BLaER1 treated with 17β-estradiol and CSF1 and Interleukin-3, amounts not matched to agents 10 nM and 100 nM (cell line): ENCODE measurements at regions not wholly inside any gene's neighbourhood (a gene's known extent, or its start where the extent isn't known, plus 50 kb on each side); places are given as distances from the start of the nearest gene placed in this dataset.

Experiments
- H3K27ac ChIP-seq, 11 experiments: shearing (Covaris generic); formaldehyde crosslinking; 2 replicates each; pipeline ENCODE4 v1.8.1; 2022
- H3K27me3 ChIP-seq, 11 experiments: shearing (Covaris generic); formaldehyde crosslinking; 2 replicates each; pipeline ENCODE4 v1.8.1; 2022
- H3K36me3 ChIP-seq, 11 experiments: shearing (Covaris generic); formaldehyde crosslinking; 2 replicates each; pipeline ENCODE4 v1.8.1; 2022
- H3K4me1 ChIP-seq, 10 experiments: shearing (Covaris generic); formaldehyde crosslinking; 2 replicates each; pipeline ENCODE4 v1.8.1; 2022
- H3K4me2 ChIP-seq, 11 experiments: shearing (Covaris generic); formaldehyde crosslinking; 2 replicates each; pipeline ENCODE4 v1.8.1; 2022
- H3K4me3 ChIP-seq, 10 experiments: shearing (Covaris generic); formaldehyde crosslinking; 2 replicates each; pipeline ENCODE4 v1.8.1; 2022
- H3K9ac ChIP-seq, 11 experiments: shearing (Covaris generic); formaldehyde crosslinking; 2 replicates each; pipeline ENCODE4 v1.8.1; 2022
- H3K9me3 ChIP-seq, 11 experiments: shearing (Covaris generic); formaldehyde crosslinking; replicated peaks in 1 of 11; 2 replicates each; pipeline ENCODE4 v1.8.1; 2022
- H4K20me1 ChIP-seq, 11 experiments: shearing (Covaris generic); formaldehyde crosslinking; 2 replicates each; pipeline ENCODE4 v1.8.1; 2022
- Cebpa-rat ChIP-seq, 11 experiments: shearing (Covaris generic); IDR thresholded peaks; 2 replicates each; pipeline ENCODE4 v1.8.1; 2022

DNA sequence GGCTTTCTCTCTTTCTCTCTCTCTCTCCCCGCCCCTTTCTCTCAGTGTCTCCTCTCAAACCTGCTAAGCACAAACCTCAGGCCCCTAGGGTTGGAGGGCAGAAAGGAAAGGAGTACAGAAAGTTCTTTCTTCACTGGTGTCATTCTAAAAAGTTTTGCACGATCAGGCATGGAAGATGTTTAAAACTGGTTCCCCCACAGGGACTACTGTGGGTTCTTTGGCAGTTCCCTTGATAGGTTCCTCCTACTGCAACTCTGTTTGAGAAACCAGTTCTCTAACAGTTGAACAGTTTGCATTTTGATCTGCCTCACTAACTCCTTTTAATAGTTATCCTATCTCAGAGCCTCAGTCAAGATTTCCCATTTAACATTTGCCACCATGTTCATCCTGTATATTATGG is 82.9 kb downstream of the CDO1 start:
- no peaks in the 10 kb centered on the region for H3K36me3 ChIP-seq
- H3K4me1 ChIP-seq, result peaks cover 0 to 55% (median 42%) of the 10 kb centered on the region in 10 experiments; a peak in 17 of 20 replicates
- peak overlapping the region in 5 of 11 experiments; percentile 6 to 70 (median 50); a peak in 8 of 22 replicates for H3K27ac ChIP-seq
- no peak for TF ChIP-seq Cebpa-rat (IDR thresholded peaks at IDR 0.05)
- peak overlapping the region in 2 of 11 experiments; percentile 50 to 54; a peak in 5 of 22 replicates for H3K9ac ChIP-seq
- peak overlapping the region; percentile 14 to 87 (median 59); a peak in 20 of 22 replicates for H3K4me2 ChIP-seq
- peak overlapping the region in 1 of 10 experiments; percentile 10; a peak in 1 of 20 replicates for H3K4me3 ChIP-seq
- H4K20me1 ChIP-seq, result no peaks in the 10 kb centered on the region
- H3K27me3 ChIP-seq, result no peaks in the 10 kb centered on the region
- H3K9me3 ChIP-seq, result peaks cover 0 to 17% (median 11%) of the 10 kb centered on the region in 11 experiments; a peak in 18 of 22 replicates

DNA sequence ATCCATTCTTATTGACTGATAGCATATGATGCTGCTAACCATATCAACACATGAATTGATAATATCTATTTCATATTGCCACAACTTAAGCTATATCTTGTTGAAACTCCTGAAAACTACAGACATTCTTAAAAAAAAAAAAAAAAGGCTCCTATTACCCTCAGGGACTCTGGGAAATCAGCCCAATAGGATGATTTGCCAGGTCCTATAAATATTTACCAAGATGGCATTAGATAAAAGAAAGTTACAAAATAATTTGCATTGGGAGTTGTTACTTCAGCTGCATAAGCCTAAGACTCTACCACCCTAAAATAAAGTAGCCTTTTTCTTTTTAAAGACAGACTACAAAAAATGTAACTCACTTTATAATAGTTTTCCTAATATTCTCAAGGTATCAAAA is 84.4 kb downstream of the CDO1 start:
- Histone ChIP-seq H3K9ac (no peak overlapping the region), H3K36me3 (no peaks in the 10 kb centered on the region), H3K9me3 (peaks cover 3 to 20% (median 16%) of the 10 kb centered on the region in 11 experiments; a peak in 18 of 22 replicates), H3K4me1 (peaks cover 0 to 53% (median 42%) of the 10 kb centered on the region in 10 experiments; a peak in 17 of 20 replicates), H3K27me3 (no peaks in the 10 kb centered on the region), H3K4me3 (no peak overlapping the region), H3K27ac (no peak overlapping the region), H3K4me2 (peak overlapping the region in 1 of 11 experiments; percentile 87; a peak in 1 of 22 replicates), H4K20me1 (no peaks in the 10 kb centered on the region)
- no peak for TF ChIP-seq Cebpa-rat (IDR thresholded peaks at IDR 0.05)

DNA sequence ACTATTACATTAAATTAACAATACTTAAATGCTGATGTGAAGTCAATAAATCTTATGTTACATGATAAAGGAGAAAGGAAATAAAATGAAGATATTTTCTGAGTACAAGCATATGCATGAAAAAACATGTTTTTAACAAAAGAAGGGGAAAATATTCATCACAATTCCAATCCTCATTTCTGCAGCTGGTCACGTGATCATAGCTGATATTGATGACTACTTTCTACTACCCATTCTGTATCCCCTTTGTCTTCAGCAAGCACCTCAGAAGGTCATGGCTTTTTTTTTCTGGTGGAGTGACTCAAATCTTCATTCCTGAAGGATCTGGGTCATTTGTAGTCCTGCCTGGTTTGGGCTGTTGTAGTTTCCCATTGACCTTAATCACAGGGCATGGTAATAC is 90.9 kb downstream of the CDO1 start:
- no peak overlapping the region for H3K4me2 ChIP-seq
- H3K27ac ChIP-seq, result no peak overlapping the region
- H3K9me3 ChIP-seq, result peaks cover 10 to 26% (median 16%) of the 10 kb centered on the region in 11 experiments; a peak in 18 of 22 replicates
- H3K27me3 ChIP-seq, result no peaks in the 10 kb centered on the region
- no peaks in the 10 kb centered on the region for H4K20me1 ChIP-seq
- no peak for TF ChIP-seq Cebpa-rat (IDR thresholded peaks at IDR 0.05)
- H3K4me1 ChIP-seq, result peaks cover 0 to 11% (median 0%) of the 10 kb centered on the region in 10 experiments; a peak in 5 of 20 replicates
- H3K4me3 ChIP-seq, result no peak overlapping the region
- H3K36me3 ChIP-seq, result no peaks in the 10 kb centered on the region
- H3K9ac ChIP-seq, result no peak overlapping the region

DNA sequence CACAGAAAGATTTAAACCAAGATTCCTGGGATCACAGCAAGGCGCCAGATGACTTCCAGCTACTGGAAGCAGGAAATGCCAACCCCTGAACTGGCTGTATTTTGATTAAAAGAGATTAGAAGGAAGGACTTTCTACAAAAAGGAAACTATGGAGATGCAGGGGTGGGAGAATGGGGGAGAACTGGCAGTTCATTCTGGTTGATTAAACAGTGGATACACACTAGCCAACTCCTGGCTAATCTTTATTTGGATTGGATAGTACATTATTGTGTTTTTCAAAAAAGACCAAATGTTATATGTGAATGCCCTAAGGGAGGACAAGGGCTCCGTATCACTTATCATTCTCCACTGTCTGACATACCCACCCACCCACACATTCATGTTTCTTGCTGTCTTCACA is 93.2 kb downstream of the CDO1 start:
- Histone ChIP-seq H4K20me1 (no peaks in the 10 kb centered on the region), H3K4me2 (no peak overlapping the region), H3K36me3 (no peaks in the 10 kb centered on the region), H3K27ac (no peak overlapping the region), H3K27me3 (no peaks in the 10 kb centered on the region), H3K4me1 (peaks cover 0 to 11% (median 0%) of the 10 kb centered on the region in 10 experiments; a peak in 5 of 20 replicates), H3K4me3 (no peak overlapping the region), H3K9me3 (peaks cover 0 to 11% (median under 1%) of the 10 kb centered on the region in 11 experiments; a peak in 6 of 22 replicates), H3K9ac (no peak overlapping the region)
- no peak for TF ChIP-seq Cebpa-rat (IDR thresholded peaks at IDR 0.05)

DNA sequence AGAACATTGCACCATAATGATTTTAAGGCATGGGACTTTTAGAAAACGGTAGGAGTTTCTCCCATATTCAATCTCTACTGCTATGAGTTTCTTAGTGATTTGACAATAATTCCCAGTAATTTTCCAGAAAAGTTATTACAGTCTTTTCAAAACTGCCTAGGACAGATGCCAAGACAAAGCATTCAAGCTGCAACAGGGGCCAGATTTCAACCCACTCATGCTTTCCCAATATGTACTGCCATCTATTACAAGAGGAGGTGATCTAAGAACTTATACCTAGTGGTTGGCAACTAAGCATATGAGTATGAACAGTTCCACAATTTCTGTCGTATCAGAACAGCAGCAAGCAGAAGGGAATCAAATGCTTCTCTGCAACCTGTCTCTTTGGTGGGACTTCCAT is 95.1 kb upstream of the TMED7 start:
- peaks cover 0 to 11% (median 0%) of the 10 kb centered on the region in 10 experiments; a peak in 5 of 20 replicates for H3K4me1 ChIP-seq
- no peaks in the 10 kb centered on the region for H4K20me1 ChIP-seq
- no peak for TF ChIP-seq Cebpa-rat (IDR thresholded peaks at IDR 0.05)
- H3K36me3 ChIP-seq, result no peaks in the 10 kb centered on the region
- peak overlapping the region in 4 of 11 experiments; percentile 20 to 37 (median 28); a peak in 4 of 22 replicates for H3K4me2 ChIP-seq
- H3K4me3 ChIP-seq, result no peak overlapping the region
- H3K9ac ChIP-seq, result no peak overlapping the region
- H3K27ac ChIP-seq, result no peak overlapping the region
- peaks cover 0 to 5% (median 0%) of the 10 kb centered on the region in 11 experiments; a peak in 1 of 22 replicates for H3K9me3 ChIP-seq
- no peaks in the 10 kb centered on the region for H3K27me3 ChIP-seq

DNA sequence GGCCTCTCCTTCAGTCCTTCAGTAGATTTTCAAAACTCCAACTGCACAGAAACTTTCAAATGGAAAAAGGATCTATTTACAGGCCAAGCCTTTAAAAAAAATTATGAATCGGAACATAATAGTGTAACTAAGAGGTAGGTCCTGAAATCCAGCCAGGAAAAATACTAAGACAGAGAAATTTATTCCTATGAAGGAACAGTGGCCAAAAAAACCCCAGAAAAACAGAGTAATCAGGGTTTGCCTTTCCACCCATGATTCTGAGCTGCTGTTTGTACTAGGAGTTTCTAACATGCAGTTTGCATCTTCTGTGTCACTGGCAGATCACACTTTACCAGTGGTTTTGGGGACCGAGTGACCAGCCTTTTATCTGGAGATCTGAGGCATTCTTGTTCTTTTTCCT is 93.1 kb upstream of the TMED7 start:
- Histone ChIP-seq H3K4me3 (no peak overlapping the region), H4K20me1 (no peaks in the 10 kb centered on the region), H3K9ac (no peak overlapping the region), H3K27ac (no peak overlapping the region), H3K4me1 (peaks cover 0 to 11% (median 0%) of the 10 kb centered on the region in 10 experiments; a peak in 5 of 20 replicates), H3K27me3 (no peaks in the 10 kb centered on the region), H3K4me2 (no peak overlapping the region), H3K36me3 (no peaks in the 10 kb centered on the region), H3K9me3 (no peaks in the 10 kb centered on the region)
- TF ChIP-seq Cebpa-rat (IDR thresholded peaks at IDR 0.05), result no peak

DNA sequence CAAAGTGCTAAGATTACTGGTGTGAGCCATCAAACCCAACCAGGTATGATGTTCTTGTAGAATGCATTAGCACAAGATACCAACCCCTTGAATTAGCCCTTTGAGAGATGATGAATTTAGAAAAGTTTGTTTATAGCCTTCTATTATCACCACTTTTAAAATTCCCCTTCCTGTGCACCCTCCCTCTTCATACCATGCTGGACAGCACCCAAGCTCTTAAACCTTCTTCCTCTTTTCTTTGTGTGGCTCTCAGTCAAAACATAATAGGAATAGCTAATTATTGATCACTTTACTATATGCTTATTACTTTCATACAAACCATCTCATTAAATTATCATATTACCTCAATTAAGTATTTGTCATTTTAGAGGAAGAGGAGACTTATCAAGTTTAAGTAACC is 87.6 kb upstream of the TMED7 start:
- Histone ChIP-seq H3K27ac (no peak overlapping the region), H3K4me1 (no peaks in the 10 kb centered on the region), H3K4me2 (no peak overlapping the region), H3K4me3 (no peak overlapping the region), H3K9ac (no peak overlapping the region), H3K36me3 (no peaks in the 10 kb centered on the region), H4K20me1 (no peaks in the 10 kb centered on the region), H3K9me3 (peaks cover 9 to 20% (median 17%) of the 10 kb centered on the region in 11 experiments; a peak in 20 of 22 replicates), H3K27me3 (no peaks in the 10 kb centered on the region)
- TF ChIP-seq Cebpa-rat (IDR thresholded peaks at IDR 0.05), result no peak

DNA sequence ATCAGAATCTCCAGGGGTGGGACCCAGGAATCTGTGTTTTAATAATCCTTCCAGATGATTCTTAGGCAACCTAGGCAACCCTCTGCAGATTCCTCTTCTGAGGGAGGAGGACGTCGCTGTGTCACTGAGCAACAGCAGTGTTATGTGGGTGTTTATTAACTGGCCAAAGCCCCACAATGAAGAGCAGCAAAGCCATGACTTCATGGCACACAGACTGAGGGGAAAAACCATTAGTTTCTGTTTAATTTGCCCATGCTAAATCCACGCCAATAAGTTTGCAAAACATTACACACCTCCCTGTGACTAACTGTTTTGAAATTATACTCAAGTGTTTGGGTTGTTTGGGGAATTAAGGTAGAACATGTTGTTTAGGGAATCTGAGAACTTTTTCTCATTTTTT is 83.7 kb upstream of the TMED7 start:
- Histone ChIP-seq H3K36me3 (no peaks in the 10 kb centered on the region), H3K4me2 (no peak overlapping the region), H3K4me3 (no peak overlapping the region), H3K9ac (no peak overlapping the region), H3K4me1 (no peaks in the 10 kb centered on the region), H3K27me3 (no peaks in the 10 kb centered on the region), H3K9me3 (peaks cover 9 to 20% (median 17%) of the 10 kb centered on the region in 11 experiments; a peak in 20 of 22 replicates), H3K27ac (no peak overlapping the region), H4K20me1 (no peaks in the 10 kb centered on the region)
- TF ChIP-seq Cebpa-rat (IDR thresholded peaks at IDR 0.05), result no peak

DNA sequence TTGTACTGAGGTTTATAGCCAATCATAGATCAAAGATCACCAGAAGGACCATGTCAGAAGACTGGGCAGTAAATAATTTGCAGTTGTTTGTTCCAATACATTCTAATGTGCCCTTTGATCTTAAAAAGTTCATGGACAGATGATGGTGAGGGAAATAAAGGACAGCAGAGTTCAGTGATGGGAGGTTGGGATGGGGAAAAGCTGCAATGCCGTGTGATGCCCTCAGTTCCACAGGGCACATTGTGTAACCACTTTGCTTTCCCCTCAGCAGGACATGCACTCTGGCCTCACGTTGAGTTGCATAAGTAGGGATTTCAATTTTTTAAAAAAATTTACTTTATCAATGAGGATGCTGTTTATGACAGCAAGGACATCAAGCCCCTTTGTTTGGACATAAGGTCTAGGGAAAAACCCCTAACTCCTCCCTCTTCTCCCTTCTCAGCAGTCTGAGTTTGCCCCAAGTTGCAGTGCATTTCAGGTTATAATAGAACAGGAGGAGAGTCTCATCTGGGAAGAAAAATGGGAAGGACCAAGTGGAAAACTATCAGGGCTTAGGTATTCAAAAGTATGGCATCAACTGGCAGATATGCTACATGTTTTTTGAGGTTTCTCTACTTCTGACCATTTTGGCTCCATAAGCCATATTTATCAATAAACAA is 83.1 kb upstream of the TMED7 start:
- no peaks in the 10 kb centered on the region for H3K4me1 ChIP-seq
- H3K9ac ChIP-seq, result no peak overlapping the region
- no peaks in the 10 kb centered on the region for H3K27me3 ChIP-seq
- no peaks in the 10 kb centered on the region for H4K20me1 ChIP-seq
- H3K9me3 ChIP-seq, result peaks cover 9 to 20% (median 17%) of the 10 kb centered on the region in 11 experiments; a peak in 20 of 22 replicates
- H3K4me2 ChIP-seq, result no peak overlapping the region
- H3K36me3 ChIP-seq, result no peaks in the 10 kb centered on the region
- no peak overlapping the region for H3K4me3 ChIP-seq
- H3K27ac ChIP-seq, result no peak overlapping the region
- TF ChIP-seq Cebpa-rat (IDR thresholded peaks at IDR 0.05), result no peak
